Stimulated activated CD4-positive, alpha-beta T cell treated with anti-CD3 and anti-CD28 coated beads, Interleukin-1b, Interleukin-23, amount 100 ng/mL, for 48 hours (primary cell): ENCODE measurements at regions not wholly inside any gene's neighbourhood (a gene's known extent, or its start where the extent isn't known, plus 50 kb on each side); places are given as distances from the start of the nearest gene placed in this dataset.

Source experiments
- DNase-seq: peaks from one replicate; pipeline ENCODE4 v3.0.0-alpha.2; 2020

GRCh38 chr11:92727769-92728168 is 241.7 kb upstream of the MTNR1B start:
- no peak for DNase-seq

- no peak for DNase-seq
Measured at GRCh38 chr11:92728628-92729027, 240.8 kb upstream of the MTNR1B start.

- DNase-seq: no peak
Measured at GRCh38 chr11:92735039-92735438, 234.4 kb upstream of the MTNR1B start.

GRCh38 chr11:92738276-92738675 is 231.2 kb upstream of the MTNR1B start:
- DNase-seq: no peak

- DNase-seq: no peak
Measured at GRCh38 chr11:92739041-92739440, 230.4 kb upstream of the MTNR1B start.

- DNase-seq: no peak
Measured at GRCh38 chr11:92739491-92739890, 230.0 kb upstream of the MTNR1B start.

- DNase-seq: no peak
Measured at GRCh38 chr11:92740276-92740675, 229.2 kb upstream of the MTNR1B start.

- DNase-seq: no peak
Measured at GRCh38 chr11:92744929-92745585, 224.4 kb upstream of the MTNR1B start.

- DNase-seq: no peak
Measured at GRCh38 chr11:92750794-92751193, 218.7 kb upstream of the MTNR1B start.

GRCh38 chr11:92751594-92751993 is 217.9 kb upstream of the MTNR1B start:
- no peak for DNase-seq

GRCh38 chr11:92752122-92752521 is 217.3 kb upstream of the MTNR1B start:
- no peak for DNase-seq

- no peak for DNase-seq
Measured at GRCh38 chr11:92753161-92753560, 216.3 kb upstream of the MTNR1B start.

- DNase-seq: no peak
Measured at GRCh38 chr11:92758241-92758780, 211.1 kb upstream of the MTNR1B start.

GRCh38 chr11:92759571-92760214 is 209.8 kb upstream of the MTNR1B start:
- no peak for DNase-seq

GRCh38 chr11:92762121-92762540 is 207.3 kb upstream of the MTNR1B start:
- no peak for DNase-seq

- DNase-seq: no peak
Measured at GRCh38 chr11:92763336-92763735, 206.1 kb upstream of the MTNR1B start.

GRCh38 chr11:92764128-92764527 is 205.3 kb upstream of the MTNR1B start:
- no peak for DNase-seq

- no peak for DNase-seq
Measured at GRCh38 chr11:92765082-92765840, 204.2 kb upstream of the MTNR1B start.

- no peak for DNase-seq
Measured at GRCh38 chr11:92765965-92766371, 203.5 kb upstream of the MTNR1B start.

- no peak for DNase-seq
Measured at GRCh38 chr11:92766698-92767097, 202.8 kb upstream of the MTNR1B start.

- DNase-seq: no peak
Measured at GRCh38 chr11:92767416-92767815, 202.0 kb upstream of the MTNR1B start.

GRCh38 chr11:92768121-92768840 is 201.2 kb upstream of the MTNR1B start:
- DNase-seq: no peak

- no peak for DNase-seq
Measured at GRCh38 chr11:92769112-92769511, 200.3 kb upstream of the MTNR1B start.
